Vagina (tissue), 2 donors: ENCODE measurements at regions not wholly inside any gene's neighbourhood (a gene's known extent, or its start where the extent isn't known, plus 50 kb on each side); places are given as distances from the start of the nearest gene placed in this dataset.

ENCODE experiments used
- POLR2A ChIP-seq, 2 donors: fragments of 450-650 bp; IDR thresholded peaks; one replicate each; pipeline ENCODE4 v1.6.1; 2017; ENCODE audit warnings: antibody characterized with exemption in 2 of 2, mild to moderate bottlenecking in 2 of 2, moderate library complexity in 2 of 2
- TF ChIP-seq, protein P1 (sequence below), 3 experiments: fragments of 450-650 bp in 2 of 3; fragments of 200-600 bp in 1 of 3; sonication (generic) in 1 of 3; IDR thresholded peaks; one replicate each; pipeline ENCODE4 v1.5.1; 2017 to 2019; ENCODE audit warnings: antibody characterized with exemption in 3 of 3, mild to moderate bottlenecking in 2 of 3, moderate library complexity in 2 of 3

DNA sequence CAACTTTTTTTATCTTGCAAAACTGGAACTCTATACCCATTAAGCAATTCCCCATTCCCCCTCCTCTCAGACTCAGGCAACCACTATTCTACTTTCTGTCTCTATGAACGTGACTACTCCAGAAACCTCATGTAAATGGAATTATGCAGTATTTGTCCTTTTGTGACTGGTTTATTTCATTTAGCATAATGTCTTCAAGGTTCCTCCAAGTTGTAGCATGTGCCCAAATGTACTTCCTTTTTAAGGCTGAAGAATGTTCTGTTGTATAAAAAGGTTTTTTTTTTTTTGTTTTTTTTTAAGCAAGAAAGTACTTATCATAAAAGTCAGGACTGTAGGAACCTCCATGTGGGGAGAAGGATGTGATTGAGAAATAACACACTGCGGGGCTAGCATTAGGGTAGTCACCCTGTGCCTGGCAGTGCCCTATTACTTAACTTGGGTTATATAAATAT is 145.3 kb upstream of the FOXN2 start:
- TF ChIP-seq, protein P1, sequence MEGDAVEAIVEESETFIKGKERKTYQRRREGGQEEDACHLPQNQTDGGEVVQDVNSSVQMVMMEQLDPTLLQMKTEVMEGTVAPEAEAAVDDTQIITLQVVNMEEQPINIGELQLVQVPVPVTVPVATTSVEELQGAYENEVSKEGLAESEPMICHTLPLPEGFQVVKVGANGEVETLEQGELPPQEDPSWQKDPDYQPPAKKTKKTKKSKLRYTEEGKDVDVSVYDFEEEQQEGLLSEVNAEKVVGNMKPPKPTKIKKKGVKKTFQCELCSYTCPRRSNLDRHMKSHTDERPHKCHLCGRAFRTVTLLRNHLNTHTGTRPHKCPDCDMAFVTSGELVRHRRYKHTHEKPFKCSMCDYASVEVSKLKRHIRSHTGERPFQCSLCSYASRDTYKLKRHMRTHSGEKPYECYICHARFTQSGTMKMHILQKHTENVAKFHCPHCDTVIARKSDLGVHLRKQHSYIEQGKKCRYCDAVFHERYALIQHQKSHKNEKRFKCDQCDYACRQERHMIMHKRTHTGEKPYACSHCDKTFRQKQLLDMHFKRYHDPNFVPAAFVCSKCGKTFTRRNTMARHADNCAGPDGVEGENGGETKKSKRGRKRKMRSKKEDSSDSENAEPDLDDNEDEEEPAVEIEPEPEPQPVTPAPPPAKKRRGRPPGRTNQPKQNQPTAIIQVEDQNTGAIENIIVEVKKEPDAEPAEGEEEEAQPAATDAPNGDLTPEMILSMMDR (IDR thresholded peaks at IDR 0.05), result no peak
- no peak for TF ChIP-seq POLR2A (IDR thresholded peaks at IDR 0.05)
